22Rv1 (cell line): ENCODE measurements at regions not wholly inside any gene's neighbourhood (a gene's known extent, or its start where the extent isn't known, plus 50 kb on each side); places are given as distances from the start of the nearest gene placed in this dataset.

ENCODE experiments used
- CTCF ChIP-seq: fragments of 450-650 bp; IDR thresholded peaks from 2 replicates; pipeline ENCODE4 v1.5.1; 2017; ENCODE audit warnings: mild to moderate bottlenecking
- ZFX ChIP-seq: fragments of 450-650 bp; IDR thresholded peaks from 2 replicates; pipeline ENCODE4 v1.6.1; 2017; ENCODE audit warnings: antibody characterized with exemption, borderline replicate concordance

GRCh38 chr10:10032991-10033390, 984.7 kb upstream of the CELF2 start:
- TF ChIP-seq CTCF (no peak), ZFX (no peak)
